ENCODE measurements at regions not wholly inside any gene's neighbourhood (a gene's known extent, or its start where the extent isn't known, plus 50 kb on each side); places are given as distances from the start of the nearest gene placed in this dataset.

GRCh38 chr1:55822891-55823290 lies 607.7 kb upstream of the USP24 start:
- H3K4me1 Mint-ChIP-seq = no peaks in the 10 kb centered on the region
- DNase-seq (no peak), ATAC-seq (replicated peaks) (no peak)
- H3K27me3 Mint-ChIP-seq = peaks cover 0 to 3% of the 10 kb centered on the region in 2 donors
- H3K27ac Mint-ChIP-seq = no peak overlapping the region
- no peaks in the 10 kb centered on the region for H3K9me3 Mint-ChIP-seq
- no peak overlapping the region for H3K4me3 Mint-ChIP-seq
- H3K36me3 Mint-ChIP-seq = no peaks in the 10 kb centered on the region

DNA sequence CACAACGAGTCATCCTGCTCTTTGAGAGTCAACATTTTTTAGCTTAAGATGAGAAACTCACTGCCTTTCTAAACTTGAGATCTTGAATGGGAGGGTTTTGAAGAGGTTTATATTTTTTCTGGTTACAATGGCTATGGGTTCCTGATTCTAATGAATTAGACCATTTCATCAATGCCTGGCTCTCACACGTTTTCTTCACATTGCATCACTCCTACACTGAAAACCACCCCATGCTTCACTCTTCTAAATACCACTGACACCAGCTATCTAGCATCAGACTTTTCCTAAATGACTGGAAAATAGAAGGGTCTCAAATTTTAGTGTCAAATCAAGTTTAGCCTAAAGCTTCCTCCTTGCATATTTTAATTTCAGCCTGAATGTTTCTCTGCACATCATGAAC lies 606.1 kb upstream of the USP24 start:
- H3K4me1 Mint-ChIP-seq = no peaks in the 10 kb centered on the region
- no peaks in the 10 kb centered on the region for H3K27me3 Mint-ChIP-seq
- ATAC-seq (replicated peaks) = no peak
- DNase-seq = no peak
- H3K4me3 Mint-ChIP-seq = no peak overlapping the region
- H3K36me3 Mint-ChIP-seq = no peaks in the 10 kb centered on the region
- no peaks in the 10 kb centered on the region for H3K9me3 Mint-ChIP-seq
- H3K27ac Mint-ChIP-seq = no peak overlapping the region

DNA sequence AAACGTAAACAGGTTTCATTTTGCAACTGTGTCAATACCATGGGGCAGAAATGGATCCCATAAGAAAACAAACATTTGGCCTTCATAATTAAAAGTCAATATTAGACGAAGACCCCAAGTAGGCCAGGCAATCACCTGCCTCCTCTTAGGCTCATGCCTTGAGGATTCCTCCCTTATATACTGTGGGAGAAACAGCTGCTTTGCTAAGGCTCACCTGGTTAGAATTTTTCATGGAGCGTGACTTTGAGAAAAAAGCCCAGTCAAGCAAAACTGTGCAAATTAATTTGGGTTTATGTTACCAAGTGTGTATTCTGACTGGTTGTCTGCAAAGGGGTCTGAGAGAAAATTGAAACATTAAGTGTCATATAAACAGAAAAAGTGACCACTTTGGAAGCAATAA lies 605.3 kb upstream of the USP24 start:
- Mint-ChIP-seq H3K27me3 (no peaks in the 10 kb centered on the region), H3K27ac (no peak overlapping the region), H3K36me3 (no peaks in the 10 kb centered on the region), H3K4me3 (no peak overlapping the region), H3K4me1 (no peaks in the 10 kb centered on the region), H3K9me3 (no peaks in the 10 kb centered on the region)
- DNase-seq (no peak), ATAC-seq (replicated peaks) (no peak)

- ATAC-seq (replicated peaks) (no peak), DNase-seq (no peak)
- H3K36me3 Mint-ChIP-seq = no peaks in the 10 kb centered on the region
- no peaks in the 10 kb centered on the region for H3K4me1 Mint-ChIP-seq
- no peak overlapping the region for H3K27ac Mint-ChIP-seq
- H3K4me3 Mint-ChIP-seq = no peak overlapping the region
- no peaks in the 10 kb centered on the region for H3K9me3 Mint-ChIP-seq
- H3K27me3 Mint-ChIP-seq = no peaks in the 10 kb centered on the region
These were observed 603.8 kb upstream of the USP24 start for GRCh38 chr1:55819011-55819410.

DNA sequence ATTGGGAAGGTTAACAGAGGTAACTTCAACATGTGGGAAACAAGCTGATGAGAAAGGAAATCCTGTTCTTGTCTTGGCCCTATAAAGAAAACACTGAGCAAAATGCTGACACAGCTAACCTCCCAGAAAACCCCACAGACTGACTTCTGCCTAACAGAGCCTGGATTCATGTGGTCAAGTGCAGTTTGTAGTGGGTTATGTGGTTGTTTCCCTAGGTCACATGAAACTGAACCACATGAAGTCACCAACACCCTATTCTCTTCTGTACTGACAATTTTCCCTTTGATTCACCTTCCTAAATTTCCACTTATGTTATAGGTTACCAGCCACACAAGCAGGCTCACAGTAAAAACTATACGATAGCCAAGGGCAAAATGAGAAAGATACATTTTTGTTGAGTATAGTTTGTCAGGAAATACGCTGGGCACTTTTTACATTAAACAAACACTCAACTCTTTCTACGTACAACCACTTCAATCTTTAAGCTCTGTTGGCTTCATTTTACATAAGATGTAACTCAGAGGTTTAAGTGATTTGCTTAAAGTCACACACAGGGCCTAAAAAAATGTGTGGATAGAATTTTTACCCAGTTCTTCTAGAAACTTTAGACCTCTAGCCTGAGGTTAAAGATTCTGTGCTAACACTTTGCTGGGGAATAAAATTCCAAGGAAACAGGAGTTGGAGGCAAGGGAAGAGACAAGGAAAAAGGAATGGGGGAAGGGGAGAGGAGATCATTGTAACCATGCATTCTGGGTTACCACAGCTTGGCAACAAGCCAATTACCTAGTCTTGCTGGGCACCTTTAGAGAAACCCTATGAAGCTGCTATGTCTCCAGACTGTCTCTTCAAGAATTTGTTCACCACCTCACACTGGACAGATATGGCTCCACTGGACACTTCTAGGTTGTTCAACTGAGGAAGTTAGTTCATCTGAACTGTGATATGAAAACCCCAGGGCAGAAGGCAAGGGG lies 601.6 kb upstream of the USP24 start:
- no peak overlapping the region for H3K27ac Mint-ChIP-seq
- H3K9me3 Mint-ChIP-seq = no peaks in the 10 kb centered on the region
- ATAC-seq (replicated peaks) = peak; percentile 25 to 42

GRCh38 chr1:55815745-55816455 lies 600.7 kb upstream of the USP24 start:
- H3K27me3 Mint-ChIP-seq = no peaks in the 10 kb centered on the region
- no peak overlapping the region for H3K4me3 Mint-ChIP-seq
- H3K36me3 Mint-ChIP-seq = no peaks in the 10 kb centered on the region
- DNase-seq = no peak
- no peak overlapping the region for H3K27ac Mint-ChIP-seq
- no peaks in the 10 kb centered on the region for H3K4me1 Mint-ChIP-seq
- H3K9me3 Mint-ChIP-seq = no peaks in the 10 kb centered on the region
- no peak for ATAC-seq (replicated peaks)

More for the DNA sequence above, 601.6 kb upstream of the USP24 start:
- Mint-ChIP-seq H3K27me3 (no peaks in the 10 kb centered on the region), H3K36me3 (no peaks in the 10 kb centered on the region), H3K4me3 (no peak overlapping the region), H3K4me1 (no peaks in the 10 kb centered on the region)
- no peak for DNase-seq

DNA sequence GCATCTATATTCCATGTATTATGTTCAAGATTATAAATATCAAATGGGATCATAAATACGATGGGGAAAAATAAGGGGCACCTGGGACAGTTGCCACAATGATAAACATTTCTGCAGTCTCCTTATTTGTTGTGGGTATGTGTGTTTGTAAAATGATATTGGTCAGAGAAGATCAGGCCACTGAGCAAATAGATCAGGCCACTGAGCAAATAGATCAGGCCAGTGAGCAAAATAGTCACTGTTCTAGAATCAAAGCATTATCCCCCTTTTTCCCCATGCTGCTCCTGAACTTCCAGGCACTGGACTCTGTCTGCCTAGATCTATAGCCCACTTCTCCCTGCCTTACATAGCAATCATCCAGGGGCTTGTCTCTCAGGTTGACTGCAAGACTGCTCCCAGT lies 599.8 kb upstream of the USP24 start:
- no peaks in the 10 kb centered on the region for H3K9me3 Mint-ChIP-seq
- no peaks in the 10 kb centered on the region for H3K4me1 Mint-ChIP-seq
- DNase-seq = no peak
- no peaks in the 10 kb centered on the region for H3K27me3 Mint-ChIP-seq
- no peak overlapping the region for H3K27ac Mint-ChIP-seq
- H3K4me3 Mint-ChIP-seq = no peak overlapping the region
- no peak for ATAC-seq (replicated peaks)
- H3K36me3 Mint-ChIP-seq = no peaks in the 10 kb centered on the region

- no peak overlapping the region for H3K4me3 Mint-ChIP-seq
- H3K27me3 Mint-ChIP-seq = no peaks in the 10 kb centered on the region
- no peaks in the 10 kb centered on the region for H3K9me3 Mint-ChIP-seq
- no peaks in the 10 kb centered on the region for H3K4me1 Mint-ChIP-seq
- ATAC-seq (replicated peaks) (no peak), DNase-seq (no peak)
- no peak overlapping the region for H3K27ac Mint-ChIP-seq
- no peaks in the 10 kb centered on the region for H3K36me3 Mint-ChIP-seq
These were observed 598.5 kb upstream of the USP24 start for GRCh38 chr1:55813618-55814017.

GRCh38 chr1:55812281-55812680 lies 597.1 kb upstream of the USP24 start:
- Mint-ChIP-seq H3K27me3 (no peaks in the 10 kb centered on the region), H3K36me3 (peaks cover 0 to 1% of the 10 kb centered on the region in 2 donors), H3K9me3 (peaks cover 5 to 6% of the 10 kb centered on the region in 2 donors), H3K4me1 (no peaks in the 10 kb centered on the region), H3K27ac (no peak overlapping the region), H3K4me3 (no peak overlapping the region)
- no peak for DNase-seq
- no peak for ATAC-seq (replicated peaks)

- Mint-ChIP-seq H3K36me3 (peaks cover 0 to 1% of the 10 kb centered on the region in 2 donors), H3K9me3 (peaks cover 8 to 13% of the 10 kb centered on the region in 2 donors), H3K4me3 (no peak overlapping the region), H3K27me3 (peaks cover 6 to 9% of the 10 kb centered on the region in 2 donors), H3K4me1 (no peaks in the 10 kb centered on the region), H3K27ac (no peak overlapping the region)
- no peak for DNase-seq
- ATAC-seq (replicated peaks) = no peak
These were observed 593.1 kb upstream of the USP24 start for GRCh38 chr1:55808263-55808662.

- H3K27me3 Mint-ChIP-seq = peaks cover 6 to 9% of the 10 kb centered on the region in 2 donors
- no peaks in the 10 kb centered on the region for H3K4me1 Mint-ChIP-seq
- peaks cover 0 to 1% of the 10 kb centered on the region in 2 donors for H3K36me3 Mint-ChIP-seq
- no peak overlapping the region for H3K4me3 Mint-ChIP-seq
- no peak overlapping the region for H3K27ac Mint-ChIP-seq
- H3K9me3 Mint-ChIP-seq = peaks cover 11 to 12% of the 10 kb centered on the region in 2 donors
- DNase-seq = no peak
- no peak for ATAC-seq (replicated peaks)
These were observed 588.3 kb upstream of the USP24 start for GRCh38 chr1:55803429-55803828.

DNA sequence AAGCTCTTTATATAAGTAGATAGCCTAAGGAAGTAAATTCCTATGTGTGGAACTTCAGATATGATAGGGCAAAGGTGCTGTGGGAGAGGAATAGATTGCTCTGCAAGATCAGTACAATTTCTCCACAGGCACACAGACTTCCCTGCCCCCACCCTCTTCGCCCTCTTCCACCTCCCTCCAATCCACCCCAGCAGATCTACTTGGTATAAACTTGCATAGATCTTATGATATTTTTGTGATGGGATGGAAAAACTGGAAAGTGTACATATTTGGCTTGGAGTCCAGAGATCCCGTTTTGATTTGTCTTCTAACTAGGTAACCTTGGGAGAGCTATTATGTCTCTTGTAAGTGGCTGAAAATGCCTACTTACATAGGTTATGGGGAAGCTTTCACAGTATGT lies 586.3 kb upstream of the USP24 start:
- no peak for ATAC-seq (replicated peaks)
- Mint-ChIP-seq H3K27ac (no peak overlapping the region), H3K4me3 (no peak overlapping the region), H3K36me3 (no peaks in the 10 kb centered on the region), H3K4me1 (no peaks in the 10 kb centered on the region), H3K9me3 (peaks cover 6% of the 10 kb centered on the region in 2 donors), H3K27me3 (peaks cover 6 to 9% of the 10 kb centered on the region in 2 donors)
- DNase-seq = no peak

GRCh38 chr1:55800503-55800902 lies 585.3 kb upstream of the USP24 start:
- DNase-seq (no peak), ATAC-seq (replicated peaks) (no peak)
- H3K4me1 Mint-ChIP-seq = no peaks in the 10 kb centered on the region
- H3K27ac Mint-ChIP-seq = no peak overlapping the region
- peaks cover under 1 to 2% of the 10 kb centered on the region in 2 donors for H3K27me3 Mint-ChIP-seq
- H3K9me3 Mint-ChIP-seq = peaks cover 0 to 3% of the 10 kb centered on the region in 2 donors
- H3K4me3 Mint-ChIP-seq = no peak overlapping the region
- H3K36me3 Mint-ChIP-seq = no peaks in the 10 kb centered on the region

- H3K27me3 Mint-ChIP-seq = no peaks in the 10 kb centered on the region
- peaks cover 0 to 4% of the 10 kb centered on the region in 2 donors for H3K9me3 Mint-ChIP-seq
- no peak overlapping the region for H3K27ac Mint-ChIP-seq
- no peaks in the 10 kb centered on the region for H3K36me3 Mint-ChIP-seq
- no peak overlapping the region for H3K4me3 Mint-ChIP-seq
- DNase-seq (no peak), ATAC-seq (replicated peaks) (no peak)
- no peaks in the 10 kb centered on the region for H3K4me1 Mint-ChIP-seq
These were observed 578.7 kb upstream of the USP24 start for GRCh38 chr1:55793856-55794255.

GRCh38 chr1:55792870-55793269 lies 577.7 kb upstream of the USP24 start:
- Mint-ChIP-seq H3K4me3 (no peak overlapping the region), H3K9me3 (peaks cover 0 to 4% of the 10 kb centered on the region in 2 donors), H3K36me3 (no peaks in the 10 kb centered on the region), H3K27me3 (no peaks in the 10 kb centered on the region), H3K27ac (no peak overlapping the region), H3K4me1 (no peaks in the 10 kb centered on the region)
- ATAC-seq (replicated peaks) = no peak
- DNase-seq = no peak
